Muscle layer of colon (tissue), 2 donors: ENCODE measurements at regions not wholly inside any gene's neighbourhood (a gene's known extent, or its start where the extent isn't known, plus 50 kb on each side); places are given as distances from the start of the nearest gene placed in this dataset.

ENCODE experiments used
- H3K27ac ChIP-seq: one replicate; pipeline ENCODE4 v1.7.0; 2013; ENCODE audit warnings: low read depth, mild to moderate bottlenecking, low read length, moderate library complexity
- H3K27me3 ChIP-seq, 2 donors: one replicate each; pipeline ENCODE4 v1.7.0; 2013; ENCODE audit warnings: low read length in 2 of 2, mild to moderate bottlenecking in 2 of 2; ENCODE audit not compliant: insufficient read depth in 2 of 2, control insufficient read depth in 1 of 2
- H3K36me3 ChIP-seq: one replicate; pipeline ENCODE4 v1.7.0; 2013; ENCODE audit warnings: mild to moderate bottlenecking, low read length; ENCODE audit not compliant: insufficient read depth
- H3K4me1 ChIP-seq: one replicate; pipeline ENCODE4 v1.7.0; 2013; ENCODE audit warnings: mild to moderate bottlenecking, low read length; ENCODE audit not compliant: insufficient read depth
- H3K4me3 ChIP-seq, 2 donors: one replicate each; pipeline ENCODE4 v1.7.0; 2013; ENCODE audit warnings: low read length in 2 of 2, low read depth in 1 of 2, mild to moderate bottlenecking in 1 of 2, moderate library complexity in 1 of 2
- H3K9ac ChIP-seq: one replicate; pipeline ENCODE4 v1.7.0; 2013; ENCODE audit warnings: low read length
- H3K9me3 ChIP-seq: one replicate; pipeline ENCODE4 v1.7.0; 2013; ENCODE audit warnings: mild to moderate bottlenecking, low read length
- donor health status: abdominal sarcoma.
- donor health status: Adenocarcinoma of cecum.

GRCh38 chr20:40329321-40329720 is 359.7 kb downstream of the MAFB start:
- Histone ChIP-seq H3K9ac (no peak overlapping the region), H3K27ac (no peak overlapping the region), H3K4me1 (no peaks in the 10 kb centered on the region), H3K4me3 (no peak overlapping the region), H3K9me3 (no peaks in the 10 kb centered on the region), H3K27me3 (no peaks in the 10 kb centered on the region), H3K36me3 (no peaks in the 10 kb centered on the region)

GRCh38 chr20:40326784-40327183 is 362.3 kb downstream of the MAFB start:
- H3K27me3 ChIP-seq = no peaks in the 10 kb centered on the region
- no peaks in the 10 kb centered on the region for H3K36me3 ChIP-seq
- no peaks in the 10 kb centered on the region for H3K9me3 ChIP-seq
- H3K4me3 ChIP-seq = no peak overlapping the region
- H3K4me1 ChIP-seq = no peaks in the 10 kb centered on the region
- no peak overlapping the region for H3K27ac ChIP-seq
- no peak overlapping the region for H3K9ac ChIP-seq

GRCh38 chr20:40325006-40325568 is 363.9 kb downstream of the MAFB start:
- H3K9me3 ChIP-seq = no peaks in the 10 kb centered on the region
- H3K27me3 ChIP-seq = no peaks in the 10 kb centered on the region
- H3K9ac ChIP-seq = no peak overlapping the region
- H3K27ac ChIP-seq = no peak overlapping the region
- no peaks in the 10 kb centered on the region for H3K4me1 ChIP-seq
- no peaks in the 10 kb centered on the region for H3K36me3 ChIP-seq
- H3K4me3 ChIP-seq = no peak overlapping the region

GRCh38 chr20:40323361-40323794 is 365.7 kb downstream of the MAFB start:
- Histone ChIP-seq H3K9ac (no peak overlapping the region), H3K4me3 (no peak overlapping the region), H3K9me3 (no peaks in the 10 kb centered on the region), H3K27ac (no peak overlapping the region), H3K27me3 (no peaks in the 10 kb centered on the region), H3K36me3 (no peaks in the 10 kb centered on the region), H3K4me1 (no peaks in the 10 kb centered on the region)

- H3K27ac ChIP-seq = no peak overlapping the region
- no peaks in the 10 kb centered on the region for H3K36me3 ChIP-seq
- no peaks in the 10 kb centered on the region for H3K9me3 ChIP-seq
- no peak overlapping the region for H3K4me3 ChIP-seq
- no peaks in the 10 kb centered on the region for H3K4me1 ChIP-seq
- no peaks in the 10 kb centered on the region for H3K27me3 ChIP-seq
- no peak overlapping the region for H3K9ac ChIP-seq
Measured at GRCh38 chr20:40322941-40323340, 366.1 kb downstream of the MAFB start.

- no peaks in the 10 kb centered on the region for H3K27me3 ChIP-seq
- H3K9me3 ChIP-seq = no peaks in the 10 kb centered on the region
- no peak overlapping the region for H3K9ac ChIP-seq
- H3K4me3 ChIP-seq = no peak overlapping the region
- H3K4me1 ChIP-seq = no peaks in the 10 kb centered on the region
- H3K36me3 ChIP-seq = no peaks in the 10 kb centered on the region
- no peak overlapping the region for H3K27ac ChIP-seq
Measured at GRCh38 chr20:40320517-40321011, 368.5 kb downstream of the MAFB start.

GRCh38 chr20:40319741-40320516 is 369.1 kb downstream of the MAFB start:
- H3K9ac ChIP-seq = no peak overlapping the region
- H3K4me3 ChIP-seq = no peak overlapping the region
- no peaks in the 10 kb centered on the region for H3K4me1 ChIP-seq
- no peak overlapping the region for H3K27ac ChIP-seq
- H3K9me3 ChIP-seq = no peaks in the 10 kb centered on the region
- no peaks in the 10 kb centered on the region for H3K36me3 ChIP-seq
- H3K27me3 ChIP-seq = no peaks in the 10 kb centered on the region

GRCh38 chr20:40319056-40319455 is 370.0 kb downstream of the MAFB start:
- Histone ChIP-seq H3K27me3 (no peaks in the 10 kb centered on the region), H3K9ac (no peak overlapping the region), H3K36me3 (no peaks in the 10 kb centered on the region), H3K27ac (no peak overlapping the region), H3K4me1 (no peaks in the 10 kb centered on the region), H3K4me3 (no peak overlapping the region), H3K9me3 (no peaks in the 10 kb centered on the region)

- H3K4me3 ChIP-seq = no peak overlapping the region
Measured at GRCh38 chr20:40317156-40317790, 371.8 kb downstream of the MAFB start.

GRCh38 chr20:40314278-40314677 is 374.8 kb downstream of the MAFB start:
- no peaks in the 10 kb centered on the region for H3K36me3 ChIP-seq
- no peaks in the 10 kb centered on the region for H3K4me1 ChIP-seq
- H3K4me3 ChIP-seq = no peak overlapping the region
- no peaks in the 10 kb centered on the region for H3K27me3 ChIP-seq
- H3K9me3 ChIP-seq = no peaks in the 10 kb centered on the region
- H3K27ac ChIP-seq = no peak overlapping the region
- H3K9ac ChIP-seq = no peak overlapping the region

More at GRCh38 chr20:40317156-40317790, 371.8 kb downstream of the MAFB start:
- no peaks in the 10 kb centered on the region for H3K36me3 ChIP-seq
- no peaks in the 10 kb centered on the region for H3K4me1 ChIP-seq
- H3K9me3 ChIP-seq = no peaks in the 10 kb centered on the region
- H3K27me3 ChIP-seq = no peaks in the 10 kb centered on the region
- no peak overlapping the region for H3K27ac ChIP-seq
- no peak overlapping the region for H3K9ac ChIP-seq

GRCh38 chr20:40313730-40314129 is 375.3 kb downstream of the MAFB start:
- Histone ChIP-seq H3K9me3 (no peaks in the 10 kb centered on the region), H3K27me3 (no peaks in the 10 kb centered on the region), H3K27ac (no peak overlapping the region), H3K36me3 (no peaks in the 10 kb centered on the region), H3K4me1 (no peaks in the 10 kb centered on the region), H3K9ac (no peak overlapping the region), H3K4me3 (no peak overlapping the region)
